Trophoblast cell (in vitro differentiated cells and primary cell): ENCODE measurements at regions not wholly inside any gene's neighbourhood (a gene's known extent, or its start where the extent isn't known, plus 50 kb on each side); places are given as distances from the start of the nearest gene placed in this dataset.
"Not testable (repeated sequence)": the region's sequence is repeated elsewhere in the genome, so short reads cannot be mapped to it uniquely, and the experiment has no call there.

ENCODE experiments used
- DNase-seq, 2 donors: peaks; one replicate each; pipeline ENCODE4 v3.0.0-alpha.2; 2016
- H2AFZ ChIP-seq: 2 replicates; pipeline ENCODE4 v1.6.1; 2013; ENCODE audit warnings: low read length, moderate library complexity, mild to moderate bottlenecking; ENCODE audit not compliant: insufficient read depth, poor library complexity
- H2AK5ac ChIP-seq: 2 replicates; pipeline ENCODE4 v1.6.1; 2013; ENCODE audit warnings: mild to moderate bottlenecking, low read length
- H2BK120ac ChIP-seq: 2 replicates; pipeline ENCODE4 v1.6.1; 2013; ENCODE audit warnings: low read length, mild to moderate bottlenecking, moderate library complexity; ENCODE audit not compliant: insufficient read depth, poor library complexity
- H2BK12ac ChIP-seq: 2 replicates; pipeline ENCODE4 v1.6.1; 2013; ENCODE audit warnings: mild to moderate bottlenecking, low read length, moderate library complexity
- H2BK5ac ChIP-seq: 2 replicates; pipeline ENCODE4 v1.6.1; 2013; ENCODE audit warnings: low read length, low read depth, moderate library complexity, mild to moderate bottlenecking; ENCODE audit not compliant: poor library complexity
- H3K14ac ChIP-seq: 2 replicates; pipeline ENCODE4 v1.6.1; 2013; ENCODE audit warnings: mild to moderate bottlenecking, low read length
- H3K18ac ChIP-seq: 2 replicates; pipeline ENCODE4 v1.6.1; 2013; ENCODE audit warnings: mild to moderate bottlenecking, low read length
- H3K23ac ChIP-seq: 2 replicates; pipeline ENCODE4 v1.6.1; 2013; ENCODE audit warnings: low read length
- H3K27ac ChIP-seq: 2 replicates; pipeline ENCODE4 v1.5.1; 2013; ENCODE audit warnings: low read depth, mild to moderate bottlenecking, inconsistent platforms, low read length, moderate library complexity
- H3K27me3 ChIP-seq: 2 replicates; pipeline ENCODE4 v1.6.1; 2013; ENCODE audit warnings: inconsistent platforms, mild to moderate bottlenecking, low read length, moderate library complexity; ENCODE audit not compliant: insufficient read depth
- H3K36me3 ChIP-seq, 2 experiments: 1 replicate in 1 of 2; 2 replicates in 1 of 2; pipeline ENCODE4 v1.6.1; 2013; ENCODE audit warnings: low read length in 2 of 2, mild to moderate bottlenecking in 2 of 2, moderate library complexity in 1 of 2; ENCODE audit not compliant: insufficient read depth in 2 of 2, control insufficient read depth in 1 of 2
- H3K4ac ChIP-seq: 2 replicates; pipeline ENCODE4 v1.6.1; 2013; ENCODE audit warnings: low read depth, mild to moderate bottlenecking, low read length, moderate library complexity
- H3K4me1 ChIP-seq, 2 experiments: 1 replicate in 1 of 2; 2 replicates in 1 of 2; pipeline ENCODE4 v1.6.1; 2013; ENCODE audit warnings: low read length in 2 of 2, mild to moderate bottlenecking in 2 of 2, moderate library complexity in 1 of 2; ENCODE audit not compliant: insufficient read depth in 2 of 2, control insufficient read depth in 1 of 2
- H3K4me2 ChIP-seq: 2 replicates; pipeline ENCODE4 v1.6.1; 2013; ENCODE audit warnings: inconsistent platforms, mild to moderate bottlenecking, low read length, moderate library complexity
- H3K4me3 ChIP-seq: 2 replicates; pipeline ENCODE4 v1.5.1; 2013; ENCODE audit warnings: mild to moderate bottlenecking, low read depth, low read length, inconsistent platforms
- H3K79me1 ChIP-seq: one replicate; pipeline ENCODE4 v1.6.1; 2013; ENCODE audit warnings: low read length
- H3K79me2 ChIP-seq: 2 replicates; pipeline ENCODE4 v1.6.1; 2013; ENCODE audit warnings: low read length, mild to moderate bottlenecking; ENCODE audit not compliant: control insufficient read depth, insufficient read depth, poor library complexity
- H3K9ac ChIP-seq: 2 replicates; pipeline ENCODE4 v1.6.1; 2013; ENCODE audit warnings: mild to moderate bottlenecking, low read length
- H3K9me3 ChIP-seq: 2 replicates; pipeline ENCODE4 v1.6.1; 2013; ENCODE audit warnings: low read depth, mild to moderate bottlenecking, control low read depth, inconsistent platforms, low read length; ENCODE audit not compliant: insufficient read depth
- H4K12ac ChIP-seq: 2 replicates; pipeline ENCODE4 v1.6.1; 2013; ENCODE audit warnings: low read depth, mild to moderate bottlenecking, low read length, moderate library complexity
- H4K8ac ChIP-seq: 2 replicates; pipeline ENCODE4 v1.6.1; 2013; ENCODE audit warnings: low read depth, mild to moderate bottlenecking, low read length, moderate library complexity
- H4K91ac ChIP-seq: one replicate; pipeline ENCODE4 v1.6.1; 2013; ENCODE audit warnings: low read depth, mild to moderate bottlenecking, low read length, moderate library complexity
- WGBS: extraction: QIAGEN DNeasy Blood & Tissue Kit; methylation state at CpG from one replicate; pipeline ENCODE4 v1.1.7; 2013; ENCODE audit warnings: missing lambda C conversion rate; ENCODE audit not compliant: insufficient read length, insufficient coverage; ENCODE audit errors: extremely low coverage; 5-methylcytosine and 5-hydroxymethylcytosine counted together

DNA sequence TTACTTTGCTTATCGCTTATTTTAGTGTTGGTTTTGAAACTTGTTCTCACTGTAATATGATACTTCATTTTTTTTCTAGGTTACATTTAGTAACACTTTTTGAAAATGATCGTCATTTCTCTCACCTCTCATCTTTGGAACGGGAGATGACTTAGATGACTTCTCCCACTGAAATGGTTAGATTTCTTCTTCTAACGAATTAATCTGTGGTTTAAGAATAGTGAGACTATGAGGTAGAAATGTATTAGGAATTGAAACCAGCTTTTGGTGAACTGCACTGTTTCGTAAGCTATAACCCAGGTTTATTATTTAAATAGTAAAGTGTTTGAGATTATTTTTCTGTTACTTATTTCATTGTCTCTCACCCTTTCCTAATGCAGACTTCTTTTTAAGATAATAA is 93.7 kb downstream of the PRR15 start:
- Histone ChIP-seq H3K79me2 (no peaks in the 10 kb centered on the region), H2BK5ac (no peak overlapping the region), H3K9me3 (no peaks in the 10 kb centered on the region), H3K4me2 (no peak overlapping the region), H2AFZ (no peak overlapping the region), H3K4ac (no peak overlapping the region), H3K14ac (no peak overlapping the region), H3K36me3 (no peaks in the 10 kb centered on the region), H2BK12ac (no peak overlapping the region), H4K8ac (no peak overlapping the region), H2BK120ac (no peak overlapping the region), H3K18ac (no peak overlapping the region), H3K9ac (no peak overlapping the region), H4K91ac (no peak overlapping the region), H3K23ac (no peak overlapping the region), H3K79me1 (no peaks in the 10 kb centered on the region), H3K27ac (no peak overlapping the region), H4K12ac (no peak overlapping the region), H3K4me1 (no peaks in the 10 kb centered on the region), H3K27me3 (no peaks in the 10 kb centered on the region), H3K4me3 (no peak overlapping the region), H2AK5ac (no peak overlapping the region)
- WGBS = no CpG with 5 or more reads among the region's 5 CpGs
- no peak for DNase-seq

- H2BK5ac ChIP-seq = no peak overlapping the region
- H3K9me3 ChIP-seq = no peaks in the 10 kb centered on the region
- H3K14ac ChIP-seq = no peak overlapping the region
- no peak overlapping the region for H2AFZ ChIP-seq
- H3K79me2 ChIP-seq = no peaks in the 10 kb centered on the region
- DNase-seq = no peak
- no peak overlapping the region for H3K27ac ChIP-seq
- no peak overlapping the region for H2AK5ac ChIP-seq
- WGBS = no CpG with 5 or more reads among the region's 7 CpGs
- no peaks in the 10 kb centered on the region for H3K4me1 ChIP-seq
- no peak overlapping the region for H3K4ac ChIP-seq
- no peaks in the 10 kb centered on the region for H3K79me1 ChIP-seq
- H3K4me2 ChIP-seq = no peak overlapping the region
- no peak overlapping the region for H4K91ac ChIP-seq
- H3K36me3 ChIP-seq = no peaks in the 10 kb centered on the region
- no peak overlapping the region for H2BK120ac ChIP-seq
- no peak overlapping the region for H3K9ac ChIP-seq
- no peak overlapping the region for H3K23ac ChIP-seq
- no peak overlapping the region for H3K4me3 ChIP-seq
- no peak overlapping the region for H2BK12ac ChIP-seq
- H4K12ac ChIP-seq = no peak overlapping the region
- H4K8ac ChIP-seq = no peak overlapping the region
- no peak overlapping the region for H3K18ac ChIP-seq
- no peaks in the 10 kb centered on the region for H3K27me3 ChIP-seq
These were observed 94.2 kb downstream of the PRR15 start for GRCh38 chr7:29657856-29658255.

- not testable (repeated sequence) for H2AK5ac ChIP-seq, H2BK12ac ChIP-seq, H4K12ac ChIP-seq, H3K79me2 ChIP-seq, H3K27me3 ChIP-seq, H2BK120ac ChIP-seq, H3K23ac ChIP-seq, H3K4me2 ChIP-seq, H4K8ac ChIP-seq, H3K9me3 ChIP-seq, H3K27ac ChIP-seq, H3K4me3 ChIP-seq, H2AFZ ChIP-seq, H3K4ac ChIP-seq, H3K79me1 ChIP-seq, H3K14ac ChIP-seq, H2BK5ac ChIP-seq, H3K36me3 ChIP-seq, H3K9ac ChIP-seq, H3K4me1 ChIP-seq, DNase-seq, H4K91ac ChIP-seq, H3K18ac ChIP-seq
- no CpG with 5 or more reads among the region's 5 CpGs for WGBS
These were observed 95.6 kb downstream of the PRR15 start for GRCh38 chr7:29659213-29659612.

- H3K4me2 ChIP-seq, H4K8ac ChIP-seq, H4K91ac ChIP-seq, H2BK120ac ChIP-seq, H3K4ac ChIP-seq, H3K79me2 ChIP-seq, H3K27me3 ChIP-seq, H3K23ac ChIP-seq, H2BK12ac ChIP-seq, H2AFZ ChIP-seq, H3K9me3 ChIP-seq, H3K27ac ChIP-seq, DNase-seq, H4K12ac ChIP-seq, H3K14ac ChIP-seq, H3K36me3 ChIP-seq, H3K9ac ChIP-seq, H2AK5ac ChIP-seq, H3K18ac ChIP-seq, H3K79me1 ChIP-seq, H3K4me1 ChIP-seq, H2BK5ac ChIP-seq, H3K4me3 ChIP-seq: not testable (repeated sequence)
- no CpG with 5 or more reads among the region's 3 CpGs for WGBS
These were observed 99.3 kb downstream of the PRR15 start for GRCh38 chr7:29662899-29663298.
